ENCODE measurements at regions not wholly inside any gene's neighbourhood (a gene's known extent, or its start where the extent isn't known, plus 50 kb on each side); places are given as distances from the start of the nearest gene placed in this dataset.

DNA sequence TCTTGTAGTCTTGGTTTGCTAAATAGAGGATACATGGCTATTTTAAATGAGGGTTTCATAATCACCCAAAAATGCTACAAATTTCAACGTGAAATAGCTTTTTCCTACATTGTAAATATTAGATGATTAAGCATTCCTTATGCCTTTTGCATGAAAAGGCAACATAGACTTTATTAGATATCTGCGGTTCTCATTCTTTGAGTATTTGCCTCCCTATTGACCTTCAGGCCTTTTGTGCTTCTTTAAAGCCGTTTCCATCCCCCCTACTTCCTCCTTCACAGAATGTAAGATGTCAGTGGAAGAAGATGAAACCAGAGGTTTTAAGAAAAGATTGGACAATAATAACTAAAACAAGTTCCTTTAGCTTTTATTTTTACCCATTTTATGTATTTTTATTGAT is 144.1 kb downstream of the UBE2E3 start:
- no peak for TF ChIP-seq EZH2 (IDR thresholded peaks at IDR 0.05; ENCODE audit: borderline replicate concordance)
- TF ChIP-seq, protein P1, sequence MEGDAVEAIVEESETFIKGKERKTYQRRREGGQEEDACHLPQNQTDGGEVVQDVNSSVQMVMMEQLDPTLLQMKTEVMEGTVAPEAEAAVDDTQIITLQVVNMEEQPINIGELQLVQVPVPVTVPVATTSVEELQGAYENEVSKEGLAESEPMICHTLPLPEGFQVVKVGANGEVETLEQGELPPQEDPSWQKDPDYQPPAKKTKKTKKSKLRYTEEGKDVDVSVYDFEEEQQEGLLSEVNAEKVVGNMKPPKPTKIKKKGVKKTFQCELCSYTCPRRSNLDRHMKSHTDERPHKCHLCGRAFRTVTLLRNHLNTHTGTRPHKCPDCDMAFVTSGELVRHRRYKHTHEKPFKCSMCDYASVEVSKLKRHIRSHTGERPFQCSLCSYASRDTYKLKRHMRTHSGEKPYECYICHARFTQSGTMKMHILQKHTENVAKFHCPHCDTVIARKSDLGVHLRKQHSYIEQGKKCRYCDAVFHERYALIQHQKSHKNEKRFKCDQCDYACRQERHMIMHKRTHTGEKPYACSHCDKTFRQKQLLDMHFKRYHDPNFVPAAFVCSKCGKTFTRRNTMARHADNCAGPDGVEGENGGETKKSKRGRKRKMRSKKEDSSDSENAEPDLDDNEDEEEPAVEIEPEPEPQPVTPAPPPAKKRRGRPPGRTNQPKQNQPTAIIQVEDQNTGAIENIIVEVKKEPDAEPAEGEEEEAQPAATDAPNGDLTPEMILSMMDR (IDR thresholded peaks at IDR 0.05; ENCODE audit: poor library complexity), result no peak

Measured in hepatocyte (in vitro differentiated cells).